ENCODE measurements at regions not wholly inside any gene's neighbourhood (a gene's known extent, or its start where the extent isn't known, plus 50 kb on each side); places are given as distances from the start of the nearest gene placed in this dataset.
A peak's percentile ranks its signal among the peaks of the same experiment; 100 is the strongest.

GRCh38 chr15:31457631-31458526 lies 131.2 kb downstream of the KLF13 start:
- H3K4me3 Mint-ChIP-seq = no peak overlapping the region
- Histone ChIP-seq H3K4me1 (ENCODE audit: control insufficient read depth, insufficient read depth, low read length) (no peaks in the 10 kb centered on the region), H3K27me3 (ENCODE audit: control insufficient read depth, insufficient read depth, low read length, poor library complexity, severe bottlenecking) (no peaks in the 10 kb centered on the region), H3K27ac (ENCODE audit: low read depth, low read length) (no peak overlapping the region), H3K9me3 (ENCODE audit: control insufficient read depth, low read length) (no peaks in the 10 kb centered on the region), H3K9ac (ENCODE audit: extremely low read depth, low read length, poor library complexity, severe bottlenecking) (no peak overlapping the region), H3K36me3 (ENCODE audit: control insufficient read depth, insufficient read depth, low read length) (no peaks in the 10 kb centered on the region), H3K4me3 (ENCODE audit: low read length) (no peak overlapping the region)
- no peak overlapping the region for H3K27ac Mint-ChIP-seq
- TF ChIP-seq, protein P1, sequence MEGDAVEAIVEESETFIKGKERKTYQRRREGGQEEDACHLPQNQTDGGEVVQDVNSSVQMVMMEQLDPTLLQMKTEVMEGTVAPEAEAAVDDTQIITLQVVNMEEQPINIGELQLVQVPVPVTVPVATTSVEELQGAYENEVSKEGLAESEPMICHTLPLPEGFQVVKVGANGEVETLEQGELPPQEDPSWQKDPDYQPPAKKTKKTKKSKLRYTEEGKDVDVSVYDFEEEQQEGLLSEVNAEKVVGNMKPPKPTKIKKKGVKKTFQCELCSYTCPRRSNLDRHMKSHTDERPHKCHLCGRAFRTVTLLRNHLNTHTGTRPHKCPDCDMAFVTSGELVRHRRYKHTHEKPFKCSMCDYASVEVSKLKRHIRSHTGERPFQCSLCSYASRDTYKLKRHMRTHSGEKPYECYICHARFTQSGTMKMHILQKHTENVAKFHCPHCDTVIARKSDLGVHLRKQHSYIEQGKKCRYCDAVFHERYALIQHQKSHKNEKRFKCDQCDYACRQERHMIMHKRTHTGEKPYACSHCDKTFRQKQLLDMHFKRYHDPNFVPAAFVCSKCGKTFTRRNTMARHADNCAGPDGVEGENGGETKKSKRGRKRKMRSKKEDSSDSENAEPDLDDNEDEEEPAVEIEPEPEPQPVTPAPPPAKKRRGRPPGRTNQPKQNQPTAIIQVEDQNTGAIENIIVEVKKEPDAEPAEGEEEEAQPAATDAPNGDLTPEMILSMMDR (conservative IDR thresholded peaks at IDR 0.05) = no peak
- 80 to 81% methylated on average over 6 to 11 of the region's 11 CpGs for WGBS, 2 experiments (ENCODE audit: insufficient coverage in 1 of 2, insufficient read length in 1 of 2)
- H3K27me3 Mint-ChIP-seq (ENCODE audit: insufficient read depth) = peaks cover 9% of the 10 kb centered on the region
- H3K9me3 Mint-ChIP-seq = no peaks in the 10 kb centered on the region
- no peaks in the 10 kb centered on the region for H3K36me3 Mint-ChIP-seq (ENCODE audit: low read depth)
- H3K4me1 Mint-ChIP-seq = peaks cover 2% of the 10 kb centered on the region
- peak; percentile 48 for DNase-seq

DNA sequence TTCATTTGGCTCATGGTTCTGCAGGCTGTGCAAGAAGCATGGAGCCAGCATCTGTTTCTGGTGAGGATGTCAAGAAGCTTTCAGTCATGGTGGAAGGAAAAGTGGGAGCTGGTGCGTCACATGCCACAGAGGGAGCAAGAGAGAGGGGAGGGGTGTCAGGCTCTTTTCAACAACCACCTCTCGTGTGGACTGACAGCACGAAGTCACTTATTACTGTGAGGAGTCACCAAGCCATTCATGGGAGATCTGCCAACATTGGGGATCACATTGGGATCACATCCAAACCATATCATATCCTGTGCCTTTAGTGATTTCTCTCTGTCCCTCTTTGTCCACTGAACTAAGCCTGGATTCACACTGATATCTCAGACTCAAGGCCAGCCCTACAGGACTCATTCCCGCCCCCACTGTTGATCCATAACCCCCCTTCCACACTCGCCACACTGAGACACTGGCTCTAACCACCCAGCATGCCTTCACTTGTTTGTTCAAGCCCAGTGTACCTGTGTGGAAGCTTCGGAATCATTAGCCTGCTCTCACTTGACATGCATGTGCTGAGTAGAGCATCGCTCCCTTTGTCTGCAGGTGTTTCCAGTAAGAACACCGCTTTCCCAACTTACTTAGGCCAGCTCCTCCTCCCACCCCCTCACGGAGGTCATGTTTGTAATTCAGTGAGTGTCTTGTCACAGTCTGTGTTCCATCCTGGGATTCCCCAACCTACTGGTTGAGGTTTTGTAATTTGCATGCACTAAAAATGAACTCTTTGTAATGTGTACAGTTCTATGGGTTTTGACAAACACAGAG lies 132.2 kb downstream of the KLF13 start:
- no peaks in the 10 kb centered on the region for H3K27me3 ChIP-seq (ENCODE audit: control insufficient read depth, insufficient read depth, low read length, poor library complexity, severe bottlenecking)
- Mint-ChIP-seq H3K36me3 (ENCODE audit: low read depth) (no peaks in the 10 kb centered on the region), H3K27ac (no peak overlapping the region), H3K4me1 (peaks cover 2% of the 10 kb centered on the region), H3K27me3 (ENCODE audit: insufficient read depth) (peaks cover 9% of the 10 kb centered on the region), H3K4me3 (no peak overlapping the region), H3K9me3 (no peaks in the 10 kb centered on the region)
- 86 to 90% methylated on average over 6 to 9 of the region's 9 CpGs for WGBS, 2 experiments (ENCODE audit: insufficient coverage in 1 of 2, insufficient read length in 1 of 2)
- no peaks in the 10 kb centered on the region for H3K4me1 ChIP-seq (ENCODE audit: control insufficient read depth, insufficient read depth, low read length)
- H3K9ac ChIP-seq (ENCODE audit: extremely low read depth, low read length, poor library complexity, severe bottlenecking) = no peak overlapping the region
- no peaks in the 10 kb centered on the region for H3K9me3 ChIP-seq (ENCODE audit: control insufficient read depth, low read length)
- TF ChIP-seq, protein P1 (conservative IDR thresholded peaks at IDR 0.05) = no peak
- DNase-seq = peak; percentile 17
- H3K36me3 ChIP-seq (ENCODE audit: control insufficient read depth, insufficient read depth, low read length) = no peaks in the 10 kb centered on the region
- no peak overlapping the region for H3K4me3 ChIP-seq (ENCODE audit: low read length)
- no peak overlapping the region for H3K27ac ChIP-seq (ENCODE audit: low read depth, low read length)

DNA sequence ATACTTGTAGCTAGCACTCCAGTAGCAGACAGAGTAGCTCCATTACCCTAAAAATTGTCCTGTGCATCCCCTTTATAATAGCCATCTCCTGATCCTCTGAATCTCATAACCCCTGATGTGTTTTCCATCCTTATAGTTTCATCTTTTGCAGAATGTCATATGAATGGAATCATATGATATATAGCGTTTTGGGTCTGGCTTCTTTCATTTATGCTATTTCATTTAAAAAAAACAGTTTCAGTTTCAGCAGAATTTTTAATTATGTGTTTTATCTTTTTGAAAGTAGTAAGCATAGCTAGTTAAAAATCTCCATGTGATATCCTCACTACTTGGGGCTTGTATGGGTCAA lies 132.7 kb downstream of the KLF13 start:
- Mint-ChIP-seq H3K36me3 (ENCODE audit: low read depth) (no peaks in the 10 kb centered on the region), H3K4me1 (peaks cover 2% of the 10 kb centered on the region), H3K27ac (no peak overlapping the region), H3K4me3 (no peak overlapping the region), H3K27me3 (ENCODE audit: insufficient read depth) (peaks cover 11% of the 10 kb centered on the region), H3K9me3 (no peaks in the 10 kb centered on the region)
- H3K4me1 ChIP-seq (ENCODE audit: control insufficient read depth, insufficient read depth, low read length) = no peaks in the 10 kb centered on the region
- H3K4me3 ChIP-seq (ENCODE audit: low read length) = no peak overlapping the region
- no CpG with 5 or more reads among the region's 1 CpG for WGBS, 2 experiments (ENCODE audit: insufficient coverage in 1 of 2, insufficient read length in 1 of 2)
- no peaks in the 10 kb centered on the region for H3K27me3 ChIP-seq (ENCODE audit: control insufficient read depth, insufficient read depth, low read length, poor library complexity, severe bottlenecking)
- no peaks in the 10 kb centered on the region for H3K36me3 ChIP-seq (ENCODE audit: control insufficient read depth, insufficient read depth, low read length)
- H3K9ac ChIP-seq (ENCODE audit: extremely low read depth, low read length, poor library complexity, severe bottlenecking) = no peak overlapping the region
- H3K9me3 ChIP-seq (ENCODE audit: control insufficient read depth, low read length) = no peaks in the 10 kb centered on the region
- TF ChIP-seq, protein P1 (conservative IDR thresholded peaks at IDR 0.05) = no peak
- H3K27ac ChIP-seq (ENCODE audit: low read depth, low read length) = no peak overlapping the region
- no peak for DNase-seq

All from endodermal cell (in vitro differentiated cells).